GM06990 (cell line): ENCODE measurements at regions not wholly inside any gene's neighbourhood (a gene's known extent, or its start where the extent isn't known, plus 50 kb on each side); places are given as distances from the start of the nearest gene placed in this dataset.

ENCODE experiments used
- DNase-seq: peaks from one replicate; pipeline ENCODE4 v3.0.0-alpha.2; 2011; ENCODE audit not compliant: insufficient read length; ENCODE audit errors: extremely low read depth
- H3K27me3 ChIP-seq: replicated peaks from 2 replicates; pipeline ENCODE4 v1.6.0; 2011; ENCODE audit warnings: low read length; ENCODE audit not compliant: control insufficient read depth, insufficient read depth
- H3K36me3 ChIP-seq: 2 replicates; pipeline ENCODE4 v1.5.1; 2011; ENCODE audit warnings: low read length; ENCODE audit not compliant: control insufficient read depth, insufficient read depth
- H3K4me3 ChIP-seq: replicated peaks from 2 replicates; pipeline ENCODE4 v1.5.1; 2011; ENCODE audit warnings: low read depth, mild to moderate bottlenecking, control low read depth, low read length
- TF ChIP-seq, protein P1 (sequence below): IDR thresholded peaks from 2 replicates; pipeline ENCODE4 v1.5.1; 2011; ENCODE audit warnings: low read length, control low read depth, mild to moderate bottlenecking, inconsistent platforms; ENCODE audit not compliant: insufficient read depth, poor library complexity, severe bottlenecking

DNA sequence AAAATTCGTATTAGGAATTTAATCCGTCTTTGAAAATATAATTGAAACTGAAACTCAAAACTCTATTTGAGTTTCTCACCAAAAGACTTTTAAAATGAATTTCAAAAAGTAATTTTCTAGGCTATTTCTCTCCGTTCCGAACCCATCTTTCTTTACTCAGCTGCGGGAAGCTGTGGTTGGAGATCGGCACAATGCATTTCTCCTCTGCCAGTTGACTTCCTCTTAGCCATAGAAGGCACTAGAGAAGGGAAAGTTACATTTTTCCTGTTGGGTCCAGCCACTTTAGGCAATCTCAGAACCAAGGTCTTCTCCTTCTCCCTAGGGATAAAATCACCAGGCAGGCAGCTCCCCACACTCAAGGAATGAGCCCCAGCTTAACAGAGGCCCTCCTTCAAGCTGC, 133.6 kb upstream of the COL1A2 start:
- H3K36me3 ChIP-seq = no peaks in the 10 kb centered on the region
- H3K27me3 ChIP-seq = no peaks in the 10 kb centered on the region; the same call in none of the 2 replicates
- no peak for DNase-seq
- H3K4me3 ChIP-seq = no peak overlapping the region
- TF ChIP-seq, protein P1, sequence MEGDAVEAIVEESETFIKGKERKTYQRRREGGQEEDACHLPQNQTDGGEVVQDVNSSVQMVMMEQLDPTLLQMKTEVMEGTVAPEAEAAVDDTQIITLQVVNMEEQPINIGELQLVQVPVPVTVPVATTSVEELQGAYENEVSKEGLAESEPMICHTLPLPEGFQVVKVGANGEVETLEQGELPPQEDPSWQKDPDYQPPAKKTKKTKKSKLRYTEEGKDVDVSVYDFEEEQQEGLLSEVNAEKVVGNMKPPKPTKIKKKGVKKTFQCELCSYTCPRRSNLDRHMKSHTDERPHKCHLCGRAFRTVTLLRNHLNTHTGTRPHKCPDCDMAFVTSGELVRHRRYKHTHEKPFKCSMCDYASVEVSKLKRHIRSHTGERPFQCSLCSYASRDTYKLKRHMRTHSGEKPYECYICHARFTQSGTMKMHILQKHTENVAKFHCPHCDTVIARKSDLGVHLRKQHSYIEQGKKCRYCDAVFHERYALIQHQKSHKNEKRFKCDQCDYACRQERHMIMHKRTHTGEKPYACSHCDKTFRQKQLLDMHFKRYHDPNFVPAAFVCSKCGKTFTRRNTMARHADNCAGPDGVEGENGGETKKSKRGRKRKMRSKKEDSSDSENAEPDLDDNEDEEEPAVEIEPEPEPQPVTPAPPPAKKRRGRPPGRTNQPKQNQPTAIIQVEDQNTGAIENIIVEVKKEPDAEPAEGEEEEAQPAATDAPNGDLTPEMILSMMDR = no peak

DNA sequence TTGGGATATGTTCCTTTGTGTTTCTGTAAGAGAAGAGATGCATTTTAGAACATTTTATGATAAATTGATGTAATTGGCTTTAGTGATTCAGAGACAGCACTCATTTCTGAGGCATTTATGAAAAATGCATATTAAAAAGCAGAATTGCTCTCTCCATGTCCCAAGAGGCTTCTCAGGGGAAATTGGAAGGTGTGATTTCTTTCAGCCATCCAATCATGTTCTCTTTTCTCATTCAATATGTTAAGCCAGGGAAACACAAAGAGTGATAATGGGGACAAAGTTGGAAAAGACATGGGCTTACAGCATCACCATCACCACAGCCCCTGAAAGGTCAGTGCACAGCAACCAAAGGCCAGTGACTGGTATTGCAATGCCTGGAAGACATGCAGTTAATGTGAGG, 129.9 kb upstream of the COL1A2 start:
- Histone ChIP-seq H3K36me3 (no peaks in the 10 kb centered on the region), H3K27me3 (no peaks in the 10 kb centered on the region; the same call in none of the 2 replicates), H3K4me3 (no peak overlapping the region)
- DNase-seq = no peak
- TF ChIP-seq, protein P1 = no peak

DNA sequence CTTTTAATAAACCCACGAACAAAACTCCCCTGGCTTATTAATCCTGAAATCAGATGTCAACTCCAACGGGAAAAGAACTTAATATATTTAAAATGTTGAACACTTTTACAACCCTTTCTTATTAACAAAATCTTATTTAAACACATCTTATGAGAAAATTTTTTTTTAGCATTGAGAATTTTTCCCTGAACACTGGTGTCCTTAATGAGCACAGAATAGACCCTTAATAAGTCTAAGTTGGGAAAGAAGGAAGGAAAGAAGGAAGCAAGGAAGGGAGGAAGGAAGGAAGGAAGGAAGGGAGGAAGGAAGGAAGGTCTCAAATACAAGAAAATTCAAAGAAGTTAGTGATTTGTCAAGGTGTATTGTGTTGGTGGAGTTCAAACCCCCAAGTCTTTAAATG, 129.2 kb upstream of the COL1A2 start:
- Histone ChIP-seq H3K4me3 (no peak overlapping the region), H3K27me3 (no peaks in the 10 kb centered on the region; the same call in none of the 2 replicates), H3K36me3 (no peaks in the 10 kb centered on the region)
- TF ChIP-seq, protein P1 = no peak
- DNase-seq = no peak

DNA sequence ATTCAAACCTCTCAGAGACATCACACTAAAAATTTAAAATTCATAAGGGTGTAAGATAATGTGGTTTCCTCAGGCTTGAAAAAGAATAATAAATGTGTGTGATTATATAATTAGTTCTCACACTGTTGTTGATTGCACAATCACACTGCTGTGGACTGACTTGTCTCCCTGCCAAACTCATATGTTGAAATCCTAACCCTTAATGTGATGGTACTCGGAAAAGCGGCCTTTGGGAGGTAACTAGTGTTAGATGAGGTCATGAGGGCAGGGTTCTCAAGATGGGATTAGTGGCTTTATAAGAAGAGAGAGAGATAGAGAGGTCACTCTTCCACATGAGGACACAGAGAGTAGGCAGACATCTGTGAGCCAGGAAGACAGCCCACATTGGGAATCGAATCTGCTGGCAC, 128.5 kb upstream of the COL1A2 start:
- Histone ChIP-seq H3K4me3 (no peak overlapping the region), H3K36me3 (no peaks in the 10 kb centered on the region), H3K27me3 (no peaks in the 10 kb centered on the region; the same call in none of the 2 replicates)
- TF ChIP-seq, protein P1 = no peak
- no peak for DNase-seq

DNA sequence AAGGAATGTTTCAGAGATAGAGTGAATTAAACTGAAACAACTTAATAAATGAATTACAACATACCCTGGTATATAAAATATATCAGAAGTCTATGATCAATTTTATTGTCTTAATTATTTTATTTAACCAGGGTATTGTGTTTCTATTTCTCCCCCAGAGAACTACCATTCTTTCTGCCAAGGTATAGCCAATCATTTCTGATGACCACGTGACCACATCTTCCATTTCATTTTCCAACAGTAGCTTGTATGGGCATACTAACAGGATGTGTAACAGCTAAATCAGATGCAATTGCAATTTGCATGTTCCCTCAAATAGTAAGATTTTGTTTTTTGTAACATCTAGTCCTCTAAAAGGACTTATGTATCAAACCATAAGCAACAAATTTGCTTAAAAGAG, 123.9 kb upstream of the COL1A2 start:
- no peak for DNase-seq
- Histone ChIP-seq H3K27me3 (no peaks in the 10 kb centered on the region; the same call in 1 of the 2 replicates), H3K36me3 (no peaks in the 10 kb centered on the region), H3K4me3 (no peak overlapping the region)
- TF ChIP-seq, protein P1 = no peak
